Kidney (tissue), 13 donors: ENCODE measurements at regions not wholly inside any gene's neighbourhood (a gene's known extent, or its start where the extent isn't known, plus 50 kb on each side); places are given as distances from the start of the nearest gene placed in this dataset.

Experiments
- DNase-seq, 5 donors: peaks; one replicate each; pipeline ENCODE4 v3.0.0-alpha.2; 2013 to 2020
- FAIRE-seq: peaks from 2 replicates; lab custom pipeline; 2012; peaks lifted over from hg19 to GRCh38; lab: Jason Lieb, UNC
- H3K27ac ChIP-seq, 2 donors: one replicate each; pipeline ENCODE4 v1.7.0; 2013; ENCODE audit warnings: low read depth in 2 of 2, low read length in 2 of 2, inconsistent platforms in 1 of 2
- H3K27me3 ChIP-seq: one replicate; pipeline ENCODE4 v1.7.1; 2013; ENCODE audit warnings: low read length, inconsistent platforms; ENCODE audit not compliant: control insufficient read depth, insufficient read depth
- H3K36me3 ChIP-seq, 3 donors: one replicate each; pipeline versions ENCODE4 v1.7.0 to v1.7.1; 2013; ENCODE audit warnings: low read length in 3 of 3, control low read depth in 1 of 3, inconsistent platforms in 1 of 3; ENCODE audit not compliant: insufficient read depth in 3 of 3, control insufficient read depth in 2 of 3
- H3K4me1 ChIP-seq, 3 donors: one replicate each; pipeline versions ENCODE4 v1.7.0 to v1.7.1; 2013; ENCODE audit warnings: low read length in 3 of 3, inconsistent platforms in 1 of 3, low read depth in 1 of 3; ENCODE audit not compliant: control insufficient read depth in 2 of 3, insufficient read depth in 2 of 3
- H3K4me3 ChIP-seq, 3 donors: one replicate each; pipeline versions ENCODE4 v1.7.0 to v1.8.1; 2013; ENCODE audit warnings: low read length in 3 of 3, control low read depth in 1 of 3, inconsistent platforms in 1 of 3
- H3K9ac ChIP-seq, 3 donors: one replicate each; pipeline versions ENCODE4 v1.7.0 to v1.7.1; 2013; ENCODE audit warnings: low read length in 3 of 3, control low read depth in 1 of 3, inconsistent platforms in 1 of 3
- H3K9me3 ChIP-seq, 3 donors: one replicate each; pipeline versions ENCODE4 v1.7.0 to v1.7.1; 2013; ENCODE audit warnings: low read length in 3 of 3, control low read depth in 1 of 3, inconsistent platforms in 1 of 3; ENCODE audit not compliant: control insufficient read depth in 2 of 3, insufficient read depth in 1 of 3
- CTCF ChIP-seq: IDR thresholded peaks from 3 replicates; pipeline ENCODE4 v1.5.1; 2012; ENCODE audit warnings: mild to moderate bottlenecking, moderate library complexity, borderline replicate concordance; ENCODE audit not compliant: insufficient read depth; ENCODE audit errors: extremely low read depth
- intact Hi-C: fragments of 100-400 bp; cut with DNase I; formaldehyde crosslinking; loops from one replicate; pipeline ENCODE4 v1.11.1; 2022
- donor health status: control.
- donor health status: control.
- donor health status: control.
- donor health status: control.
- donor health status: control.
- donor health status: DM: yes; HTN: yes; CAD: no.
- donor health status: Normal renal cell carcinoma (clear cell type).

- H3K4me1 ChIP-seq = no peaks in the 10 kb centered on the region
- H3K27ac ChIP-seq = no peak overlapping the region
- FAIRE-seq (no peak), DNase-seq (no peak)
- no peak overlapping the region for H3K4me3 ChIP-seq
- intact Hi-C loops = no loop called here
- no peaks in the 10 kb centered on the region for H3K36me3 ChIP-seq
- TF ChIP-seq CTCF = no peak
- no peaks in the 10 kb centered on the region for H3K9me3 ChIP-seq
- H3K9ac ChIP-seq = no peak overlapping the region
- no peaks in the 10 kb centered on the region for H3K27me3 ChIP-seq
Observed at GRCh38 chr5:111645303-111645838, 111.6 kb downstream of the NREP start.

- DNase-seq (no peak), FAIRE-seq (no peak)
- Histone ChIP-seq H3K27ac (no peak overlapping the region), H3K36me3 (no peaks in the 10 kb centered on the region), H3K27me3 (no peaks in the 10 kb centered on the region), H3K9me3 (peaks cover 0 to 9% (median 0%) of the 10 kb centered on the region in 3 donors), H3K9ac (no peak overlapping the region), H3K4me3 (no peak overlapping the region), H3K4me1 (no peaks in the 10 kb centered on the region)
- no peak for TF ChIP-seq CTCF
- intact Hi-C loops = no loop called here
Observed at GRCh38 chr5:111643499-111643898, 113.5 kb downstream of the NREP start.

- Histone ChIP-seq H3K27me3 (no peaks in the 10 kb centered on the region), H3K27ac (no peak overlapping the region), H3K9me3 (peaks cover 0 to 13% (median 0%) of the 10 kb centered on the region in 3 donors), H3K4me3 (no peak overlapping the region), H3K9ac (no peak overlapping the region), H3K4me1 (no peaks in the 10 kb centered on the region), H3K36me3 (no peaks in the 10 kb centered on the region)
- intact Hi-C loops = no loop called here
- FAIRE-seq (no peak), DNase-seq (no peak)
- no peak for TF ChIP-seq CTCF
Observed at GRCh38 chr5:111641533-111642233, 115.3 kb downstream of the NREP start.

GRCh38 chr5:111639912-111640311 lies 117.1 kb downstream of the NREP start:
- peaks cover 0 to 13% (median 0%) of the 10 kb centered on the region in 3 donors for H3K9me3 ChIP-seq
- no peak for TF ChIP-seq CTCF
- no peak overlapping the region for H3K27ac ChIP-seq
- DNase-seq = no peak
- no peaks in the 10 kb centered on the region for H3K36me3 ChIP-seq
- no peak overlapping the region for H3K9ac ChIP-seq
- no peaks in the 10 kb centered on the region for H3K4me1 ChIP-seq
- H3K27me3 ChIP-seq = no peaks in the 10 kb centered on the region
- intact Hi-C loops = no loop called here
- H3K4me3 ChIP-seq = no peak overlapping the region
- FAIRE-seq = no peak
